ENCODE measurements at regions not wholly inside any gene's neighbourhood (a gene's known extent, or its start where the extent isn't known, plus 50 kb on each side); places are given as distances from the start of the nearest gene placed in this dataset.
"Not testable (repeated sequence)": the region's sequence is repeated elsewhere in the genome, so short reads cannot be mapped to it uniquely, and the experiment has no call there.

GRCh38 chr12:38384816-38385378 is 68.3 kb downstream of the ALG10B start:
- peak; percentile 2 for DNase-seq

- no peak for DNase-seq
Measured at GRCh38 chr12:38385486-38385885, 68.9 kb downstream of the ALG10B start.

- DNase-seq: no peak
Measured at GRCh38 chr12:38386205-38386985, 69.8 kb downstream of the ALG10B start.

GRCh38 chr12:38389614-38390013 is 73.0 kb downstream of the ALG10B start:
- DNase-seq: no peak

- DNase-seq: no peak
Measured at GRCh38 chr12:38391007-38391406, 74.4 kb downstream of the ALG10B start.

GRCh38 chr12:38392554-38393144 is 76.1 kb downstream of the ALG10B start:
- no peak for DNase-seq

GRCh38 chr12:38399711-38400206 is 83.2 kb downstream of the ALG10B start:
- no peak for DNase-seq

- DNase-seq: no peak
Measured at GRCh38 chr12:38402811-38403210, 86.2 kb downstream of the ALG10B start.

- DNase-seq: no peak
Measured at GRCh38 chr12:38409511-38409910, 92.9 kb downstream of the ALG10B start.

GRCh38 chr12:38411426-38411825 is 94.9 kb downstream of the ALG10B start:
- DNase-seq: no peak

- DNase-seq: no peak
Measured at GRCh38 chr12:38411946-38412345, 95.4 kb downstream of the ALG10B start.

- DNase-seq: no peak
Measured at GRCh38 chr12:38417101-38417500, 100.5 kb downstream of the ALG10B start.

GRCh38 chr12:38424436-38424835 is 107.9 kb downstream of the ALG10B start:
- no peak for DNase-seq

GRCh38 chr12:38427442-38427841 is 110.9 kb downstream of the ALG10B start:
- no peak for DNase-seq

- no peak for DNase-seq
Measured at GRCh38 chr12:38431921-38432320, 115.3 kb downstream of the ALG10B start.

GRCh38 chr12:38441871-38442281 is 125.3 kb downstream of the ALG10B start:
- DNase-seq: not testable (repeated sequence)

- no peak for DNase-seq
Measured at GRCh38 chr12:38445040-38445439, 128.5 kb downstream of the ALG10B start.

GRCh38 chr12:38448991-38449390 is 132.4 kb downstream of the ALG10B start:
- no peak for DNase-seq

- no peak for DNase-seq
Measured at GRCh38 chr12:38456537-38457120, 140.1 kb downstream of the ALG10B start.

- no peak for DNase-seq
Measured at GRCh38 chr12:38465020-38465419, 148.4 kb downstream of the ALG10B start.

GRCh38 chr12:38469715-38470114 is 153.1 kb downstream of the ALG10B start:
- no peak for DNase-seq

- no peak for DNase-seq
Measured at GRCh38 chr12:38477340-38478090, 160.9 kb downstream of the ALG10B start.

- DNase-seq: no peak
Measured at GRCh38 chr12:38480594-38480993, 164.0 kb downstream of the ALG10B start.

Measured in NCI-H146 (cell line).